ENCODE measurements at regions not wholly inside any gene's neighbourhood (a gene's known extent, or its start where the extent isn't known, plus 50 kb on each side); places are given as distances from the start of the nearest gene placed in this dataset.

- TF ChIP-seq CTCF (conservative IDR thresholded peaks at IDR 0.05 in 1 of 2, IDR thresholded peaks at IDR 0.05 in 1 of 2; ENCODE audit: low read depth in 1 of 2, low read length in 2 of 2) (no peak), EZH2 (IDR thresholded peaks at IDR 0.05; ENCODE audit: low read length, missing control alignments) (no peak)
Measured at GRCh38 chr12:59119676-59120075, 199.4 kb upstream of the LRIG3 start.
